GM19397 (cell line): ENCODE measurements at regions not wholly inside any gene's neighbourhood (a gene's known extent, or its start where the extent isn't known, plus 50 kb on each side); places are given as distances from the start of the nearest gene placed in this dataset.

Source experiments
- ATAC-seq: cut with Tn5 transposase; IDR thresholded peaks from one replicate; pipeline ENCODE4 v1.9.1; 2021; ENCODE audit warnings: mild to moderate bottlenecking, moderate library complexity; ENCODE audit not compliant: unreplicated experiment

- no peak for ATAC-seq
Observed at GRCh38 chr5:174356536-174356935, 311.0 kb downstream of the NSG2 start.

GRCh38 chr5:174358276-174358675, 312.8 kb downstream of the NSG2 start:
- no peak for ATAC-seq

GRCh38 chr5:174359071-174359470, 313.6 kb downstream of the NSG2 start:
- no peak for ATAC-seq

GRCh38 chr5:174362514-174362913, 317.0 kb downstream of the NSG2 start:
- ATAC-seq: no peak

- no peak for ATAC-seq
Observed at GRCh38 chr5:174363934-174364333, 318.4 kb downstream of the NSG2 start.

- ATAC-seq: no peak
Observed at GRCh38 chr5:174364676-174365075, 319.2 kb downstream of the NSG2 start.

GRCh38 chr5:174371600-174372094, 326.1 kb downstream of the NSG2 start:
- no peak for ATAC-seq

- ATAC-seq: no peak
Observed at GRCh38 chr5:174374206-174374605, 328.7 kb downstream of the NSG2 start.

- no peak for ATAC-seq
Observed at GRCh38 chr5:174376056-174376455, 330.6 kb downstream of the NSG2 start.

GRCh38 chr5:174376726-174377373, 331.3 kb downstream of the NSG2 start:
- ATAC-seq: no peak

- no peak for ATAC-seq
Observed at GRCh38 chr5:174378121-174378874, 332.8 kb downstream of the NSG2 start.

GRCh38 chr5:174380311-174380710, 334.8 kb downstream of the NSG2 start:
- ATAC-seq: no peak

GRCh38 chr5:174381241-174381640, 335.7 kb downstream of the NSG2 start:
- no peak for ATAC-seq

GRCh38 chr5:174383210-174384167, 338.0 kb downstream of the NSG2 start:
- ATAC-seq: no peak

GRCh38 chr5:174384509-174384947, 339.0 kb downstream of the NSG2 start:
- no peak for ATAC-seq

GRCh38 chr5:174386306-174386705, 338.1 kb upstream of the MSX2 start:
- no peak for ATAC-seq

GRCh38 chr5:174386846-174387245, 337.5 kb upstream of the MSX2 start:
- no peak for ATAC-seq

- ATAC-seq: no peak
Observed at GRCh38 chr5:174387448-174387847, 336.9 kb upstream of the MSX2 start.

GRCh38 chr5:174392892-174393291, 331.5 kb upstream of the MSX2 start:
- ATAC-seq: no peak

GRCh38 chr5:174396541-174396940, 327.8 kb upstream of the MSX2 start:
- ATAC-seq: no peak

GRCh38 chr5:174397206-174397605, 327.2 kb upstream of the MSX2 start:
- ATAC-seq: no peak
